GM19372 (cell line): ENCODE measurements at regions not wholly inside any gene's neighbourhood (a gene's known extent, or its start where the extent isn't known, plus 50 kb on each side); places are given as distances from the start of the nearest gene placed in this dataset.
A peak's percentile ranks its signal among the peaks of the same experiment; 100 is the strongest.

ENCODE experiments used
- ATAC-seq: cut with Tn5 transposase; IDR thresholded peaks from one replicate; pipeline ENCODE4 v1.9.1; 2021; ENCODE audit warnings: mild to moderate bottlenecking, low read depth, moderate library complexity; ENCODE audit not compliant: unreplicated experiment

DNA sequence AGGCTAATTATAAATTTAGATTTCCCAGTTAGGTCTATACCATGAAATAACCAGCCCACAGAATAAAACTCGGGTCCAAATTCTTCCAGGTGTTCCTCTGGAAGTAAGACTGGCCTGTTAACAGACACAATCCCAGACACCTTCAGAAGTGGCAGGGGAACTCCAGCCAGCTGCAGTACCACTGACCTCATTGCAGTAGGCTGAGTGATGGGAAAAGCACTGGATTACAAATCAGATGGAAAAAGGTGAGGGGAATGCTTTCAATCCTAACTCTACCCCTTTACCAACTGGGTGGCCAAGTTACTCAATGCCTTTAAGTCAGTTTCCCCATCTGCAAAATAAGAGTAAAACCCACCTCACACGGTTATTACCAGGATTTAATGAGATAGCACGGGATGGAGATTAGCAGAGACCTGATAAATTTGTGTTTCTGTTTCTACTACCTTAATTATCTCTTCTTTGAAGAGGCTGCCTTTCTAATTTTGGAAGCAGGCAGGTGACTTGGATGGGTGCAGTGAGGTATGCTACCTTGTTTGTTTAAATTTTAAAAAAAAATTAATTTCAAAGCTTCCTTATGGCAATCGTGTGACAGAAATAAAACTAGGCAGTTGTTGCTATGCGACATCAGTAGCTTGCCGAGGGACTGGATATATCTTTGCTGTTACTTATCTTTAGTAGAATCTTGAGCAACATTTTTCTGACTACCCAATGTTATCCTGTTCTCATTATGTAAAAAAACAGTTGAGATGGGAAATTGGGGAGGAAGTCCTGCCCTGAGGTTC lies 167.3 kb upstream of the GRIN2B start:
- no peak for ATAC-seq

DNA sequence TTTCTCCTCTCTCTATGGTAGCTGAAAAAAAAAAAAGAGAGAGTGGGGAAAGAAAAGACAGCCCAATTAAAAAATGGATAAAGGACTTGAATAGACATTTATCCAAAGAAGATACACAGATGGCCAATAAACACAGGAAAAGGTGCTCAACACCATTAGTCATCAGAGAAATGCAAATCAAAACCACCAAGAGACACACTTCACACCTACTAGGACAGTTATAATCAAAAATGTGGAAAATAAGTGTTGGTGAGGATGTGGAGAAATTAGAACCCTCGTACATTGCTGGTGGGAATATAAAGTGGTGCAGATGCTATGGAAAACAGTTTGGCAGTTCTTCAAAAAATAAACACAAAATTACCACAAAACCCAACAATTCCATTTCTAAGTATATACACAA lies 172.4 kb upstream of the GRIN2B start:
- no peak for ATAC-seq

DNA sequence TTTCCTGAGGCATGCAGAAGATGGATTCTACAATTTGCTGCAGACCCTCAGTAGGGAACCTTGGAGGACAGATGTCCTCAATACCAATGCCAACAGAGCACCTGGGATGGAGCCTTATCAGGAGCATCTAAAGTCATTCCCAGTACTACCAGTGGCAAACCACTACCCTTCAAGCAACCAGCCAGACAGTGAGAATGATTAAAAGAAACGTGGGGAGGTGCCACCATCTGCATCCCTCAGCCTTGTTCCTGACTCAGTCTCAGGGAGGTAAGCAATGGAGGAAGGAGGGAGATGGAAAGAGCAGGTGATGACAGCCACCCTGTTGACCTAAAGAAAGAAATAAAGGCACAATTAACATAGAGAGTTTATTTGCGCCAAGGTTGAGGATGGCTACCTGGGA lies 175.2 kb upstream of the GRIN2B start:
- ATAC-seq: no peak

DNA sequence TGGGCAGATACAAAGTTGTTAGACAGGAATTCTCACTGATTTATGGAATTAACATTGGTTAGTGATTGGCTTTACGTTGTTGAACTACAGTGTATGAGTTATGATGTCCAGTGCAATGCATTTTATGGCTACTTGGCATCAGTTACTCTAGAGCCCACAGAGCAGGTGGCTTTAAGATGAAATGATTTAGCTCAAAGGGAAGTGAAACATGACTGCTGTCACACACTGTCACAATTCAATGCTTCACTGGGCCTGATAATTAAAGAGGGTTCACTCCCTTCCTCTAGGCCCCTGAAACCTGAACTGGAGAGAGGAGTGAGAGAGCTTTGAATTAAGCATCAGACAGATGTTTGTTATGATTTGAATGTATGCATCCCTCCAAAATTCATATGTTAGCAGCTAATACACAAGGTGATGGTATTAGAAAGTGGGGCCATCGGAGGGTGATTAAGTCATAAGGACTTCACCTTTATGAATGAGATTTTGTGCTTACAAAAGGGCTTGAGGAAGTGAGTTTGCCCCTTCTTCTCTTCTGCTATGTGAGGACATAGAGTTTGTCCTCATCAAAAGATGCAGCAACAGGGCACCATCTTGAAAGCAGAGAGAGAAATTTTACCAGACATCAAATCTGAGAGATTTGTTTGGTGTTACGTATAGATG lies 175.8 kb upstream of the GRIN2B start:
- peak; percentile 95 for ATAC-seq

DNA sequence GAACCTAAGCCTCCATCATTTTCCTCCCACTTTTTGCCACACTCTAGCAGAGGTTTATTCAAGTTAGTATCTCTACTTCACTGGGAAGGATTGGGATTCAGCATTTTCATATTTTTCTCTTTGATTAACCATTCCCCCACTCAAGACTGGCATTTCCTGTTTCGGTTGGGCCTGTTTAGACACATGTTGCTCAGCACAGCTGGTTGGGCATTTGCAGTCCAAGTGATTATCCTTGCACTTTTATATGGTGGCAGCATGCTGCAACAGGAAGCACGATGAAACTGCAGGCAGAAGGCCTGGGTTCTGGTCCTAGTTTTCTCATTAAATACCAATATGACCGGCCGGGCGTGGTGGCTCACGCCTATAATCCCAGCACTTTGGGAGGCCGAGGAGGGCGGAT lies 182.9 kb upstream of the GRIN2B start:
- ATAC-seq: no peak

DNA sequence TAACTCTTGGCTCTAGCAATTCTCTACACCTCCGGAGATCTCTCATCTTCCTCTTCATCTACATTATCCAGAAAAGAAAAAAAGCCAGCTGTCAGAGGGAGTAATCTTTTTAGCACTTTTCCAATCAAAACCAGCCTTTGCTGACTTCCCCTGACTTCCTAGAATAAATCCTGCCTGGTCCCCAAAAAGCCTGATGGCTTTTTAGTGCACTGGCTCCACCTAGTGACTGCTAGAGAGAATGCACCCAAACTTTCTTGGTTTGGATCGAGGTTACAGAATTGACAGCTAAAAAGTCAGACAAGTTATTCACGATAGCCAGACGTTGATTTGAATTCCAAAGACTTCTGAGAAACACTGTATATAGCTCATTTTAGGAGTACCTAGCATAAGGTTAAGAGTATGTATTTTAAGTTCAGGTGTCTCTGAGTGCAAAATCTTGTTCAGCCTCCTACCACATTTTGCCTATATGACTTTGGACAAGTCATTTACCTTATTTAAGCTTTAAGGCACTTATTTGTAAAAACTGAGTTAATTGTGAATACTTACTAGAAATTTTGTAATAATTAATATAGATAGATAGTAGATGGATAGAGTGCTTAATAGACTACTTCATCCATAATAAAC lies 185.7 kb upstream of the GRIN2B start:
- no peak for ATAC-seq

DNA sequence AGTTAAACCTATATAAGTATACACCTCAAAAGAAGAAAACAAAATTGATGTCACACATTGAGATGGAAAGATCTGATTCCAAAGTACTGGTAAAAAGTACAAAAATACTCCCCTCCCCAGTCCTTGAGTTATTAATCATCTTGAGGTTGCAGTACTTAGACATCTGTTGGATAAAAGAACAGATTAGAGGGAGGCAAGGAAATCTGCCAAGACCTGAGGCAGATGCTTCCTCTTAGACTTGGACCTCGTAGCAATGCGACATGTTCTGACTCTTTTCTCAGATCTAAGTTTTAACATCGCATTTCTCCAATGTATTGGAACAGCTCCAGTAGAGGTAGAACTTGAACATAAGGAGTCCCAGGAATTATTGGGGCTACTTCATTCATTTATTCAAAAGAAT lies 187.9 kb upstream of the GRIN2B start:
- ATAC-seq: no peak

DNA sequence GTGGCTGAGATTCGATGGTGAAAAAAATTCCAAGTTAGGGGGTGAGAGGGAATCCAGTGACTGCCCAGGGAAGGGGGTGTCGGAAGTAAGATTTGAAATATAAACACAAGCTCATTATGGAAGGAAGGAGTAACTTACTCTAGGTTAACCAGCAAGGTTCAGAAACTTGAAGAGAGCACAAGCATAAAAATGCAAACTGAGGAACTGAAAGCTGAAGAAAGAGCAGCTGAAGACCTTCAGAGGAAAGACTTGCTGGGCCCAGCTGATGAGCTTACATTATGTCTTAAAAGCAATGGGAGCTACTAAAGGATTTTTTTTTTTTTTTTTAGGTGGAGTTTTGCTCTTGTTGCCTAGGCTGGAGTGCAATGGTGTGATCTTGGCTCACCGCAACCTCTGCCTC lies 189.7 kb upstream of the GRIN2B start:
- ATAC-seq: peak; percentile 78

DNA sequence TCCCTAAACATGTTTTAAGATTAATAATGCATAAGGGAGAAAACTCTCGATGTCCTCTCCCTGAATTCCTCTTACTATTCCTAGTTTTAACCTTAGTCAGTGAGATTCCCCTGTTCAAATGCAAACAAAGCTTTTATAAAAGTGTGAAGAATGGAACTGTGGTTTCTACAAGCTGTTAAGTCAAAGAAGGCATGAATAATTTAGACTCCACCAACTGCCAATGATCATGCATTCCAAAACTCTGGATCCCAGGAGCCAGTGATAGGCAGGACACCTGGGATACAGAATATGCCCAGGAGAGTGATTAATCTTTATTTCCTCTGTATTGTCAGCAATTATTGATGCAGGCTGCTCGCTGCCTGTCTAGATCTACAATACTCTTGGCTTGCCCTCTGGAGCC lies 190.3 kb upstream of the ATF7IP start:
- no peak for ATAC-seq

DNA sequence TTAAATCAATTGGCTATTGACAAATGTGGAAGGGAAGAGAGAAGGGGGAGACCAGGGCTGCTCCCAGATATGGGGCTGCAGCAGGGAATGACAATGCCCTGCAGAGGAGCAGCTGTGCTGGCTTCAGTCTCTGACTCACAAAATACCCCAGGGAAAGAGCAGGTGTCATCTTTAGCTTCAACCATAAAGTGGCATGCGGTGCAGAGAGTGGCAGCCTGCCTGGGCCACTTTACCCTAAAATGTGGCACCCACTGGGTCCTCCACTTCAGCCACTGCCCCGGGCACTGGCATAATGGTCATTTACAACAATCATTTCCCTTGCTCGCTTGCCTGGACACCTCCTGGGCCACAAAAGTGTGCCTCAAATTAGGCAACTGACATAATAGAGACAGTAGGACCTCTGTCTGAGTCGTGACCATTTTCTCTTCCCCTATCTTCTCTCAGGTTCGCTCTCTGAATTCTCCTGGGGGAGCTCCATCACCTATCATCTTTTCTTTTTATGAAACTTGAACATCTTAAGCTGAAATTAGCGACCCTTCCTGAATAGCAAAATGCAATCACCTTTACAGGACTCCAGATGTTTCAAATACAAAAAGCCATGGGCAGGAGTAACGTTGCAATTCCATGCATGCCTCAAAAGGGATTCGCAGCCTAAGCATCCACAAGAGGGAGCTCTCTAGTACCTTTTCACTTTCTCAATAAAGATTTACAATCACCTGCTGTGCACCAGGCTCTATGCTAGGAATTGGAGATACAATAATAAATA lies 179.9 kb upstream of the ATF7IP start:
- peak; percentile 80 for ATAC-seq

DNA sequence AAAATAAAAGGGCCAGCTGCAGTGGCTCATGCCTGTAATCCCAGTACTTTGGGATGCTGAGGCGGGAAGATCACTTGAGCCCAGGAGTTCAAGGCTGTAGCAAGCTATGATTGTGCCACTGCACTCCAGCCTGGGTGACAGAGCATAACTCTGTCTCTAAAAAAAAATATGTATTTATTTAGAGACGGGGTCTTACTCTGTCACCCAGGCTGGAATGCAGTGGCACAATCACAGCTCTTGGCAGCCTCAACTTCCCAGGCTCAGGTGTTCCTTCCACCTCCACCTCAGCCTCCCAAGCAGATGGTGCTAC lies 179.3 kb upstream of the ATF7IP start:
- ATAC-seq: no peak

DNA sequence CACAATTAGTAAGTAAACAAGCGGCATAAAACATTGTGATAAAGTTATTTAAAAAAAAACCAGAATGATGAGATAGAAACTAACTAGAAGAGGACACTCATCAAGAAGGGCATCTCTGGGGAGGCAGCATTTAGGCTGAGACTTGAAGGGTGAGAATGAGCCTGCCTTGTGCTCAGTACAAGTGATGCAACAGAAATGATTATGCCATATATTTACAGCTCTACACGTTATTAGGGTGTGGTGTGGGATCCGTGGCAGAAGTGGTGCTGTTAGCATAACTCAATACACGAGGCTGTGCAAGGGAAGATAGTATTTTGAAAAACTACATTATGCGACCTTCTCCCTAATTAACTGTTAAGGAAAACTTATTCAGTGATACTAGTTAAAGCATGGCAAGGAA lies 178.5 kb upstream of the ATF7IP start:
- ATAC-seq: no peak

DNA sequence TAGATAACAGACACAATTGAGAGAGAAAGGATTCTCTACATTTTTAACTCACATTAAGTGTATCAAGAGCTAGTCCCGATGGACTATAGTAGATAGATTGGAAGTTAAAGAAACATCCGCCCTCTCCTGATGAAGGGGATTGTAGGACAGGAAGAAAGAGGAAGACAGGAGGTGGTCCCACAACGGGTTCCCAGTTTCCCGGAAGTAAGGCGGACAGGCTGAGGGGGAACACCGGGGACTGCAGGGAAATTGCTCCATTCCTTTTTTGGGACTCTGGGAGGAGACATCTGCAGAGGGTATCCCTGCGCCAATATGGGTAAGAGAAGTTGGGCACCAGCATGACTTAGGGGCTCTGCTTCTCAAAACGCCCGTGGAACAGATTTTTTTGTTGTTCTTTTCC lies 177.5 kb upstream of the ATF7IP start:
- ATAC-seq: no peak

DNA sequence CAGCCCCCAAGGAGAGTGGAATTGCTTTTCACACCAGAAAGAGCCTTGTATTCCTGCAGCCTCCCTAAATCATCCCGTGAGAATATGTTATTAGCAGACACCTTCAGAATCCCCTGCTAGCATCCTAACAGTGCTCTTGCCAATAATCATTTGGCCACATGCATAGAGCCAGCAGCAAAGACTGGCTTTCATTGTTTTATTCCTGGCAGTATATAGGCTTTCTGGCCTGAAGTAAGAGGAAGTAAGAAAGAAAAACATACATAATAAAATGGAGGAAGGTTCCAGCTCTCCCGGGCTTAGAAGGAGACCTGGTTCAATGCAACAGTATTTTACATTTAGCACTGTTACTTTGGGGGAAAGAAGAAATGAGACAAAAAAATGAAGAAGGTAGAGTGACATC lies 176.7 kb upstream of the ATF7IP start:
- no peak for ATAC-seq

DNA sequence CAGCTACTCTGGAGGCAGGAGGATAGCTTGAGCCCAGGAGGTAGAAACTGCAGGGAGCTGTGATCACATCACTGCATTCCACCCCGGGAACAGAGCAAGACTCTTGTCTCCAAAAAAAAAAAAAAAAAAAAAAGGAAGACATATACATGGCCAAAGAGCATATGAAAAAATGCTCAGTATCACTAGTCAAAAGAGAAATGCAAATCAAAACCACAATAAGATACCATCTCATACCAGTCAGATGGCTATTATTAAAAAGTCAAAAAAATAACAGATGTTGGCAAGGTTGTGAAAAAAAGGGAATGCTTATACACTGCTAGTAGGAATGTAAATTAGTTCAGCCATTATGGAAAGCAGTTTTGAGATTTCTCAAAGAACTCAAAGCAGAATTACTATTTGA lies 174.8 kb upstream of the ATF7IP start:
- ATAC-seq: no peak

DNA sequence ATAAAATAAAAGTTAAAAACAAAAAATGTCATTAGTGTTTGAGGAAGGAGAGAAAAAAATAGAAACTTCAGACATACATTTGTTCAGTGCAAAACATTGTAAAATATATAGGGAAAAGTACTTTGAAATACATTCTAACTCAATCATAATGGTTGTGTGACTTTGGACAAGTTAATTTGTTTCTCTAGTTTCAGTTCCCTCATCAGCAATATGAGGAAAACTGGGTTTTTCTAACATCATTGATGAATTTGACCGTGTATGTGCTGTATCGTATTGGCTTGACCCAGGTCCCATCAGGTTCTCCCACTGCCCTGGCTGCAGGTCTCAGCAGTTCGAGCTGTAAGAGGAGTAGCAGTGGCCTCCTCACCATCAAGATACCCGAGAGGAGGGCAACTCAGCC lies 173.9 kb upstream of the ATF7IP start:
- ATAC-seq: no peak

DNA sequence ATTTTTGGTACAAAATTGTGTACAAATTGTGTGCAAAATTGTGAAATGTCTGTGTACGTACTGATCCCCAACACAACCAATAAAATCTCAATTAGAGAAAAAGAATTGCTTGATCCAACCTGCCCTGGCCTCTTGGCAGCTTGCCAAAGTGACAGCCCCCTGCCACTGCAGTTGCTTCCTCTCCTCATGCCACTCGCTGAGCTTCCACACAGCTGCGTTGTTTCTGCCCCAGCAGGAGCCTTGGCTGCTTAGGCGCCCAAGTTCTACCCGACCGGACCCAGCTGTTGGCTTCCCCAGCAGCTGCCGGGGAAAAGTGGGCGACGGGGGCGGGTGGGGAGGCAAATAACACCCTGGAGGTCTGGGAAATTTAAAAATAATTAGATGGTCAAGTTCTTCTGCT lies 171.8 kb upstream of the ATF7IP start:
- ATAC-seq: no peak

DNA sequence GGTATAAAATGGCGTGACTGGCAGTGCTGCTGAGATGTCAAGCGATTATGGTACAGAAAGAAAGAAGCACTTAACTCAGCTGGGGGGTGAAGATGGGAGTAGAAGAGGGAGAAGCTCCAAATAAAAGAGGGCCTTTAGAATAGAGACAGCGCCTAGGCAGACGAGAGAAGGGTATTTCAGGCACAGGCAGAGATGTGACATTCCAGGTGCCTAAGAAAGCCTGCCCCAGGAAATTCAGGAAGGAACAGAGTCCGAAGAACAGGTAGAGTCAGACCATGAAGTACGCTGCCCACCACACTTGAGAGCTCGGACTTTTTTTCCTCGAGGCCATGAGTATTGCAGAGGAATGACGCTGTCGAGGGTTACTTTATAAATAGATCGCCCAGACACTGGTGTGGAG lies 170.9 kb upstream of the ATF7IP start:
- ATAC-seq: no peak

DNA sequence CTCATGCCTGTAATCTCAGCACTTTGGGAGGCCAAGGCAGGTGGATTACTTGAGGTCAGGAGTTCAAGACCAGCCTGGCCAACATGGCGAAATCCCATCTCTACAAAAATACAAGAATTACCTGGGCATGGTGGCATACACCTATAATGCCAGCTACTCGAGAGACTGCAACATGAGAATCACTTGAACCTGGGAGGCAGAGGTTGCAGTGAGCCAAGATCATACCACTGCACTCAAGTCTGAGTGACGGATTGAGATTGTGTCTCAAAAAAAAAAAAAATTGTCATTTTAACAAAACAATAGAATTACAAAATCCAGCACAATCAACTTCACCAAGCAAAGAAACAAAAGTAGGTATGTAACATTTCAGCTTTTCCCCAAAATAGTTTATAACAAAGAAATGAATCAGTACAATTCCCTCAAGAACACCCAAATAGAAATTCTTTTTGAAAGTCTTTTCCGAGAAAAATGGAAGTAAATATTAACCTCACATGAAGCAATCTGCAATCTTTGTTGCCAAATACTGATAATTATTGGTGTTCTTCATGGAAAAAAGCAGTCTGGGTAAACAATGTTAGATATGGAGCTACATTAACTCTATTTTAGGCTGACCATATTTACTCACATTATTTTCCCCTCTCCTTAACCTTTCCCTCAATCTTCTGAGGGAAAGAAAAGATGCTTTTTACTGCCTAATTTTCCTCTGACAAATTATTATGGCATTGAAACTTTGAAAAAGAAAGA lies 165.9 kb upstream of the ATF7IP start:
- ATAC-seq: no peak

DNA sequence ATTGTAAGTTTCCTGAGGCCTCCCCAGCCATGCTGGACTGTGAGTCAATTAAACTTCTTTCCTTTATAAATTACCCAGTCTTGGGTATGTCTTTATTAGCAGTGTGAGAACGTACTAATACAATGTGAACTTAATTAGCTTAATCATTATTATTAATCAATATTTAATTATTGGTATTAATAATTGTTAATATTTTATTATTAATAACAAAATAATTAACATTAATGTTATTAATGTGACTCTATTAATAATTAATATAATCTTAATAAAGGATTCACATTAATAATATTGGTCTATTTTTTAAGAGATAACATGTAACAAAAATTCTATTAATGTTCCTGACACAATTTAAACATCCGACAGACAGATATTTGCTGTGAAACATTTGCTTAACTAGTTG lies 164.9 kb upstream of the ATF7IP start:
- ATAC-seq: no peak

DNA sequence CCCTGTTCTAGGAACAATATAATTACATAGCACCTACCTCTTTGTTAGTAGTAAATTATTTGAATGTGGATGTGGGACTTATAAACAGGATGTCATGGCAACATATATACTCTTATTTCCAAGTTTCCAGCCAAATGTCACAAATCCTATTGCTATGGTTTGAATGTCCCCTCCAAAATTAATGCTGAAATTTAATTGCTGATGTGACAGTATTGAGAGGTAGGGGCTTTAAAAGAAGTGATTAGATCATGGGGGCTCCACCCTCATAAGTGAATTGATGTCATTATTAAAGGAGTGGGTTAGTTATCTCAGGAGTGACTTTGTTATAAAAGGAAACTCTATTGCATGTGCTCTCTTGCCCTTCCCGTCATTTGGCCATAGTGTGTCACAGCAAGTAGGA lies 164.2 kb upstream of the ATF7IP start:
- no peak for ATAC-seq
